ENCODE measurements at regions not wholly inside any gene's neighbourhood (a gene's known extent, or its start where the extent isn't known, plus 50 kb on each side); places are given as distances from the start of the nearest gene placed in this dataset.

- no peak for DNase-seq (ENCODE audit: low spot score)
Measured at GRCh38 chr22:23409976-23410375, 170.1 kb downstream of the IGLL1 start.

DNA sequence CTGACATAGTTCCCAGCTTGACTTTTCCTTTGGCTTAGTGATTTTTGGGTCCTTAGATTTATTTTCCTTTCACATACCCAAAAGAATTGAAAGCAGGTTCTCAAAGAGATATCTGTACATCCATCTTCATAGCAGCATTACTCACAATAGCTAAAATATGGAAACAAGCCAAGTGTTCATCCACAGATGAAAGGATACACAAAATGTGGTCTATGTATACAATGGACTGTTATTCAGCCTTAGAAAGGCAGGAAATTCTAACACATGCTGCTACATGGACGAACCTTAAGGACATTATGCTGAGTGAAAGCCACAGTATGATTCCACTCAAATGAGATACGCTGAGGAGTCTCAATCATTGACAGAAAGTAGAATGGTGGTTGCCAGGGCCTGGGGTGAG lies 171.8 kb downstream of the IGLL1 start:
- DNase-seq (ENCODE audit: low spot score) = no peak

DNA sequence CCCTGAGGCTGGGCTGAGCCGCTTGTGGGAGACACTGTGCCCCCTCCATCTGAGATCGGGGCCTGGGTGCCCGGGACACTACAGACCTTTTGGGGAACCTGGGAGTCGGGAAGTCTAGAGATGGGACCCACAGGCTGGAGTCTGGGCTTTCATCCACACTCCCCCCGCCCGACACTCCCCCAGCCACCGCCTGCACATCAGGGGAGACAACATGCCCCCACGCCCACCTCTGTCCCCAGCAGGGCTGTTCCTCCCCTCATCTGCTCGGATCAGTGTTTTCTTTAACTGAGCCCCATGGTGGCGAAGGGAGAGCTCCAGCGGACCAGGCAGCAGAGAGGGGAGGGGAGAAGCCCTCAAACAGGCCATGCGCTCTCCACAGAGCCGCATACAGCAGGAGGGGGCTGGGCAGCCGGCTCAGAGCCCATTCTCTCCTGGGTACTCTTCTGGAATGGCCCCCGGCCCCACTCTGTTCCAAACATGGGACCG lies 174.7 kb downstream of the IGLL1 start:
- no peak for DNase-seq (ENCODE audit: low spot score)

GRCh38 chr22:23404689-23405365 lies 175.3 kb downstream of the IGLL1 start:
- DNase-seq (ENCODE audit: low spot score) = no peak

DNA sequence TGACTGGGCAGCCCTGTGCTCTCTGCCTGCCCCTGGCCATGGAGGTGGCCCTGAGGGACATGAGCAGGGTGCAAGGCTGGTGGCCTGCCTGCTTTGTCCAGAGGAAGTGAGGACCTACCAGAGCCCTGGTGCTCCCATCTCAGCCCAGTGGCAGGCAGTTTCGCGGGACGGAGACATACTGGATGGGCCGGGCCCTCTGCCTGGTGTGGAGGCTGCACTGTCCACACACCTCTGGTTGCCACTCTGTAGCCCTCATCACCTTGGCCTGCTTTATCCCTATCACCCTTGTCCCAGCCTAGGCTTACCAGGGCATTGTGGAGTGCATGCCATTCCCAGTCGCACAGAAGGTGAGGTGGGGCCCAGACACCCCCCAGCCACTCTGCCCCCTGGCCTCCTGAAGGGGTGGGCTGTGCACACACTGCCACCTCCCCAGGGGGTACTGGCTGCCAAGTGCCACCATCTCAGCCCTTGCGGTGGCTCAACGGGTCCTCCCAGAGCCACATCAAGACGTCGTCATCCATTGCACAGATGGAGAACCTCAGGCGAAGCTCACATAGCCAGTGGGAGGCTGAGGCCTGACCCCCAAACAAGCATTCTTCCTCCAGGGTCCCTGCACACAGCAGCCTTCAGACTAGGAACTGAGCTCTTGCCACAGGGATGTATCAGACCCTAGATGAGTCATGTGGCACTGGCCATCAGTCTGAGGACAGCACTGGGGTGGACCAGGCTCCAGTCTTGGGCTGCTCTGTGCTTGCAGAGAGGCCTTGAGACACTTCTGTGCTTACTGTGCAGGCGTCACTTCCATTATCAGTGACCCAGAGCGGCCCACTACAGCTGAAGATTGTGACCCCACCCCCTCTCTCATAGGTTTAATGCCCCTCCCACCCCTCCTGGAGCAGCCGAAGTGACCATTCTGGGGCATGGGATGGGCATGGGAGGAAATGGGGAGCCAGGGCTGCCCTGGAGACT lies 176.1 kb downstream of the IGLL1 start:
- DNase-seq (ENCODE audit: low spot score) = no peak

DNA sequence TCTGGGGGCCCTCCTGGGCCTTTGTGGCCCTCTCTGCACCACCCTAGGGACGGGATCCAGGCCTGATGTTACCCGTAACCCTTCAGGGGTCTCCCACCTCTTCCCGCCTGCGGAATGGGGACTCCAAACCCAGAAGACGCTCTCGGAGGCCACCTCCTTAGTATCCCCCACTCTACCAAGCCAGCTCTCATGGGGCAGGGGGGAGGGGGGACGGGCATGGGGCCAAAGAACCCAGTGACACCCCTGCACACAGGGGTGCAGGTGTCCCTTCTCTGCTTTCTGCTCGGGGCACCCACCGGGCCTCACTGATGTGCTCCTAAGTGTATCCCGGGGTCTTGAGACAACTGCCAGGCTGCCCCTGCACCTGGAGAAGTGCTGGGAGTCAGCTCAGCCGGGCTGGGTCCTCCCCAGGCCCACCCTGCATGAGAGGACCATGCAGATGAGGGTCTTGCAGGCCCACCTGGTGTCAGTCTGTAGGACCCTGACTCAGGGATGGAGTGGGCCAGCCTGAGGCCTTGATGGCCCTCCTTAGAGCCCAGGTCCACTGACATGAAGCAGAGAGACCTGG lies 176.9 kb downstream of the IGLL1 start:
- DNase-seq (ENCODE audit: low spot score) = no peak

DNA sequence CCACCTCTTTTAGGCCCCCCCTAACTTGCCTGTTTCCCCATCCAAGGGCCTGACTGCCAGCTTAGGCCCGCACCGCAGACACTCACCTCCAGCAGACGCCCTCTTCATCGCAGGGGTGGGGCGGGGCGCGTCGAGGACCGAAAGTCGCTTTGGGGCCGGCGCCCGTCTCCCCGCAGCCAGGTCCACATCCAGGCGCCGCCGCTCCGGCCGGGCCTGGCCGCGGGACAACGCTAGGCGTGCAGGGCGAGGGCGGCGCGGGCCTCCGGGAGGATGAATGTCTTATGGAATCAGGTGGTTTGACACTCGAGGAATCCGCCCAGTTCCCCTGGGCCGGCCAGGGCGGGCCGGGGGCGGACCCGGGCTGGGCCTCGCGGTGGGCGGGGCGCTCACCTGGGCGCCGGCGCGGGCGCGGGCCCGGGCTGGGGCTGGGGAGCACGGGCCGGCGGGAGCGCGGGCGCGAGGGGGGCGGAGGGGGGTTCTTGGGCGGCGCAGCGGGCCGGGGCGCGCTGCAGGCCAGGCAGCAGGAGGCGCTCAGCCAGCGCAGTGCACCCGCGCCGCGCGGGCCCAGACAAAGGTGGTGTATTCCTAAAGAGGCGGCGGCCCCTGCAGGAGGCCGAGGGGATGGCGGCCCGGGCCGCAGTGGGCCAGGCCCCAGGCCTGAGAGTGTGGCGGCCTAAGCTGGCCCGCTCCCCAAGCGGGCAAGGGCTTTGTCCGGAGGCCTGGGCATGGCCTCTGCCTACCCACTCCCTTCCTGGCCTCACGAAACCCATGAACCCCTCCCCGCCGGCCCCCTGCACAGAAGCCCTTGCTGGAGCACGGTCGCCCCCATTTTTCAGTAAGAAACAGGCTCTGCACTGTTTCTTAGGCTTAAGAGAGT lies 177.6 kb downstream of the IGLL1 start:
- peak; percentile 82 for DNase-seq (ENCODE audit: low spot score)

DNA sequence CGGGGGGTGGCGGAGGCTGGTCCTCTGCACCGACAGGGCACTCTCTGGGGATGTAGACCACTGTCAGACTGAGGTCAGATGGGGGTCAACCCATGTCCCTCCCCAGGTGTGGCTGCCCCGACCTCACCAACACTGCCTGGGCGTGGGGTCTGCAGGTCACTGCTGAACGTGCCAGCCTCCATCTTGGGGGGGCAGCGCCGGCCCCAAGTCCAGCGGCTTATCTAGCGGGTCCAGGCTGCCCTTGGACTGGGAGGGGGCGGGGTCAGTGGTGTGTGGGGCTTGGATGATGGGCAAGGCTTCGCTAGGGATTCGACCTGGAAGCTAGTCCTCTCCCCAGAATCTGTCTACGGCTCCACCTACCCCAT lies 178.2 kb downstream of the IGLL1 start:
- DNase-seq (ENCODE audit: low spot score) = no peak

- DNase-seq (ENCODE audit: low spot score) = no peak
Measured at GRCh38 chr22:23401111-23401909, 178.8 kb downstream of the IGLL1 start.

DNA sequence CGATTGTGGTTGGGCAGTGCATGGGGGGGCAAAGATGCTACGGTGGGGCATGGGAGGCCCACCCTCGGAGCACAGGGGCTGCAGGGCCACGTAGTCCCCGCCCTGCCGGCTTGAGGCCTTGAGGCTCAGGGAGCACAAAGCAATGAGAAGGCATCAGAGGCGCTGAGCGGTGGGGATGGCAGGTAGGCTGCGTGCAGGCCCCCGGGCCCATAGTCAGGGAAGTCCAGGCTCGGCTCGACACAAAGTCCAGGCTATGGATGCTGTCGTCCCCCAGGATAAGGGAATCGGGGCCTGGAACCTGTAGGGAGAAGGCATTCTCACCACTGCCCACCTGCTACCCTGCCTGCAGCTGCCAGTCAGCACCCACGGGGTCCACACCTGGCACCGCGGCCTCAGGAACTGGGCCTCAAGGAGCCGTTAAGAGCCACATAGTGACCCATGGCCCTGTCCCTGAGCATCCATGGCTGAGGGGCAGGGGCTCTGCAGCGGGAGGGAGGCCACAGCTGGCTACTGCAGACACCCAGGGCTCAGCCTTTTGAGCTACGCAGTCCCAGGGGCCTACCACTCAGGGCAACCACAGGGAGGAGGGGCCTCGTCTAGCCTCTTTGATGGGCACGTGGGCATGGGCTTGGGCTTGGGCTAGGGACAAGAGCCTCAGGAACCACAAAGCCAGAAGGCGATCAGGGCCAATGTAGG lies 179.7 kb downstream of the IGLL1 start:
- DNase-seq (ENCODE audit: low spot score) = no peak

DNA sequence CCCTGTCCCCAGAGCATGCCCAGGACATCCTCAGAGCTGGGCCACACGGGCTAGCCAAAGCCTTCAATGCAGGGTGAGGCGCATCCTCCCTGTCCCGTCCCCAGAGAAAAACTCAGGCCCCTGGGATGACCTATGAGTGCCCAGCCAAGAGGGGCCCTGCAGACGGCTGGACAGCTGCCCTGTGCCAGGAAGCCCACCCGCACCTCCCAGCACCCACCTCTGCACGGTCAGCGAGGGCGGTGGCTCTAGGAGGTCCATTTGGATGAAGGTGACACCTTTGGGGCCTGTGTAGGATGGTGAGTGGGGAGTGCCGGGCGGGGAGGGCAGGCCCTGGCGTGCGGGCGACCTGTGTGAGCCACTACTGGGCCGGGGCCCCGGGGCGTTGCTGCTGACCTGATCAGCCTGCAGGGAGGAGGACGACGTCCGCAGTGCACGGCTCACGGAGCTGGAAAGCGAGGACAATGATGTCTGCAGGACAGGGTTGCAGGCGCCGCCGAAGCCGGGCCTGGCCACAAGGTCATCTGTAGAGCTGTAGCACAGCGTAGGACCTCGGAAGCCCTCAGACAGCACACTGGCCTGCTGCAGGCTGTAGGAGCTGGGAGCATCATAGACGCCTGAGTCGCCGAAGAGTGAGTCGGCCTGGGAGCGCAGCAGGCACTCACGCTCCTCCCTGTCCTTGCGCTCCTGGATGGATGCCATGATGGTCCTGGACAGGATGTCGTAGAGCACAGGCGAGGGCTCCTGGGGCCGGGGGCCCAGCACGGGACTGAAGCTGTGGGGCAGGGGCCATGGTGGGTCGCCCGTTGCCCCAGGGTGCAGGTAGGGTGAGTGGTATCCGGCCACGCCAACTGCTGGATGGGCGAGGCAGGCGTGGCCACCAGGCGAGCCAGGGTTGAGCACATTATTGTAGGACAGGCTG lies 180.5 kb downstream of the IGLL1 start:
- DNase-seq (ENCODE audit: low spot score) = no peak

DNA sequence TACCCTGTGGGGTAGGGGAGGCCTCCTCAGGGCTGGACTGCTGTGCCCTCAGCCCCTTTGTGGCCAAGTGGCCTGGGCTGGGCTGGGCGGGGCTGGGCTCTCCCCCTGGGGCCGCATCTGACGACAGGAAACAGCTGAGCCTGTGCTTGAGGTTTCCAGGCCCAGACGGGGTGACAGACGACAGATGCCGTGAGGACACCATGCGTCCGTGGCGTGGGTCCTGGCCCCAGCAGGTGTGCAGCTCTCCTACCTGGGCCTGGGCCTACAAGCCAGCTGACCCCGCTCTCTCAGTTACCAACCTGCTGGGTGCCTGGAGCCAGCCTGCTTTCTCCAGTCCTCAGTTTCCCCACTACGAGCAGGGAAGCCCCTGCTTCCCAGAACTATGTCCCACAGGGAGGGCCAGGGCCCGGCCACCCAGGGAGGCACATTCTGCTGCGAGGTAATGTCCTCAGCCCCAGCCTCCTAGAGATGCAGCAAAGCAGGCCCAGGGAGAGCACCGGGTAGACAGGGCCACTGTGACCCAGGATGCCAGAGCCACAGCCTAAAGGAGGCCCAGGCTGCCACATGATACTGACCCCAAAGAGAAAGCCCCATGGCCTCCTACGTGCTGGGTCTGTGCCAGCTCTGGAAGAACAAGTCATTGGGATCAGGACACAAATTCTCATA lies 181.3 kb downstream of the IGLL1 start:
- no peak for DNase-seq (ENCODE audit: low spot score)

DNA sequence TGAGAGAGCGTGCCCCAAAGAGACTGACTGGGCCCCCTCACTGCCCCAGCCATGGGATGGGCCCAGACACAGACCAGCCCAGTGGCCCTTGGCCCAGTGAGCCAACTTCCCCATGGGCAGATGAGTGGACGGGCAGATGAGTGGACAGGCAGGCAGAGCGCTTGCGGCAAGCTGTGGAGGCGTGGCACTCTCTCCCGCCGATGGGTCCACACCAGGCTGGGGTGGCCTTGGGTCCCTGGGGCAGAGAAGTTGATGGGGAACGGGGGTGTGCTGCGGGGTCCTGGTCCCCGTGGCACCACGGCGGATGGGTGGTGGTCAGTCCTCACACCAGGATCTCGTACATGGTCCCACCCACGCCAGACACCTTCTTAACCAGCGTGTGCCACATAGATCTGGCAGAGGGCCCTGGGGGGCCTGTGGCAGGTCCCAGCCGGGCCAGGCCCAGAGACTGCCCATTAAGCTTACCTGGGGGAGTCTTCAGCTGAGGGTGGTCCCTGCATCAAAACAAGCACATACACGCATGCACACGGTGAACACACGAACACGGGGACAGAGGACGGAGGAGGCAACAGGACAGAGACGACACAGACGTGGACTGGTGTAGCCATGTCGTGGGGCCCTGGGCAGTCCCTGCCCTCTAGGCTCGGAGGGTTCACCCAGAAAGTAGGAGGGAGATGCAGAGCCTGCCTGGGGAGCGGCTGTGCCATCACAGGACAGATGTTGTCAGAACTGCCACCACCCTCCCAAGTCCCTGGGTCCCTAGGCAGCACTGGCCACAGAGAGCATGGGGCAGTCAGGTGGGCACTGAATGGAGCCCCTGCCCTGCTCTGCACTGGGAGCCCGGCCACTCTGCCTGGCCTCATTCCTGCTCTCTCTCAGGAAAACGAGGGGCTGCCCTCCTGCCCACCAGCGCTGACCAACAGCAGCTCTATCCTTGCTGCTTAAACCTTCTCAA lies 182.2 kb downstream of the IGLL1 start:
- no peak for DNase-seq (ENCODE audit: low spot score)

- DNase-seq (ENCODE audit: low spot score) = no peak
Measured at GRCh38 chr22:23397008-23397612, 183.0 kb downstream of the IGLL1 start.

GRCh38 chr22:23396362-23397007 lies 183.6 kb downstream of the IGLL1 start:
- no peak for DNase-seq (ENCODE audit: low spot score)

DNA sequence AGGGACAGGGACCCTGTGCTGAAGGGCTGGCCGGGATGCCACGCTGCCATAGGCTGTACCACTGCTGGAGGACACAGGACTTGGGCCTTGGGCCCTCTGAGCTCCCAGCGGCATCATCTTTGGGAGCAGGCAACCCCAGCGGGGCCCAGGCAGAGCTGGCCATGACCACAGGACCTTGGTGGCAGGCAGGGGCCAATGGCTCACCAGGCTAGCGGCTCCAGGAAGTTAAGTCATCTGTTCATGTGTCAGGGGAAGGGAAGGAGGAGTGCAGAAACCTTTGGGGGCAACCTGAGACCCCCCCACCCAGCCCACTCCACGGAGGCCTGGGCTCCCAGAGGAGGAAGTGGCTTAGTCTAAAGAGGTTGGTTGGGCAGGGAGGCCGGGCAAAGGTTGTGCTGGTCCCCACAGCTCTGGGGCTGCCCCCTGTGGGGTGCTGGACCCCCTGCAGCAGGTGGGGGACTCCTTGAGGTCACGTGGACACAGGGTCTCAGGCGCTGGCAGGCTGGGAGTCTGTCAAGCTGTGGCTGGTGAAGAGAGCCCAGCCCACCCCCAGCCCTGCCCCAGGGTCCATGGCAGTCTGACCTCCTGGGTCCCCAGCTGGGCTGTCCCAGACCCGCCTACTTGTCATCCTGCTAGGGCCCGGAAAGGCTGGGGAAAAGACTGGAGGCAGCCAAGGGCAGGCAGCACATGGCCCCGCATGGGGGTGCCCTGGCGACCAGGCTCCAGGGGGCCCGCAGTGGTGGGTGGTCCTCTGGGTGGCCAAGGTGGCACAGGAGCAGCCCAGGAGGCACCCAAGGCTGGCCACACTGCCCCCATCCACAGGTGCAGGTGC lies 184.3 kb downstream of the IGLL1 start:
- no peak for DNase-seq (ENCODE audit: low spot score)

Measured in germinal center (tissue), 1 donor.